Fibroblast of villous mesenchyme (primary cell): ENCODE measurements at regions not wholly inside any gene's neighbourhood (a gene's known extent, or its start where the extent isn't known, plus 50 kb on each side); places are given as distances from the start of the nearest gene placed in this dataset.
"Not testable (repeated sequence)": the region's sequence is repeated elsewhere in the genome, so short reads cannot be mapped to it uniquely, and the experiment has no call there.

Source experiments
- DNase-seq: peaks from one replicate; pipeline ENCODE4 v3.0.0-alpha.2; 2010; ENCODE audit warnings: low read depth
- H3K4me3 ChIP-seq: 2 replicates; pipeline ENCODE4 v1.5.1; 2011; ENCODE audit warnings: low read depth, mild to moderate bottlenecking, low read length
- TF ChIP-seq, protein P1 (sequence below): IDR thresholded peaks from 2 replicates; pipeline ENCODE4 v1.5.1; 2012; ENCODE audit warnings: low read depth, mild to moderate bottlenecking, low read length; ENCODE audit not compliant: insufficient read depth

DNA sequence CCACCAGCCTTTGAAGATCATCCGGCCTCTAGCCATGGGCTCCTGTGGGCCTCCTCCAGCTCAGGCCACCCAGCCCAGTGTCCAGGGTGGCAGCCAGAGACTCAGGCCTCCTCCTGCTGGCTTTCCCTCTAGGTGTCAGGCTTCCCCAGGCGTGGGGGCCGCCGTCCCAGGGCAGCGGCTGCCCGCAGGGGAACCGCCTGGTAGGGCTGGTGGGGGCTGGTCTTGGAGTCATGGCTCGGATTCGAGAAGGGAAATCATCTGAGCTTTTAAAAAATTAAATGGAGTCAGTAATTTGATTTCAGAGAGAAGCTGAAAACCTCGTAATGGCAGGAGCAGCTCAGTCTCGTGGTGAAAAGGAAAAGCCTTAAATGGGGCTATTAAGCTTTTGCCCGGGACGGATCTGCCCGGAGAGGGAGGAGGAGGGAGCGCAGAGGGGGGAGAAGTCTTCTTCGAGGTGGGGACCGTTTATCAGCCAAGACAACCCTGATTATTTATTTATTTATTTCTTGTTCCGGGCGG is 66.4 kb upstream of the TARDBP start:
- DNase-seq, result no peak
- no peak overlapping the region for H3K4me3 ChIP-seq
- TF ChIP-seq, protein P1, sequence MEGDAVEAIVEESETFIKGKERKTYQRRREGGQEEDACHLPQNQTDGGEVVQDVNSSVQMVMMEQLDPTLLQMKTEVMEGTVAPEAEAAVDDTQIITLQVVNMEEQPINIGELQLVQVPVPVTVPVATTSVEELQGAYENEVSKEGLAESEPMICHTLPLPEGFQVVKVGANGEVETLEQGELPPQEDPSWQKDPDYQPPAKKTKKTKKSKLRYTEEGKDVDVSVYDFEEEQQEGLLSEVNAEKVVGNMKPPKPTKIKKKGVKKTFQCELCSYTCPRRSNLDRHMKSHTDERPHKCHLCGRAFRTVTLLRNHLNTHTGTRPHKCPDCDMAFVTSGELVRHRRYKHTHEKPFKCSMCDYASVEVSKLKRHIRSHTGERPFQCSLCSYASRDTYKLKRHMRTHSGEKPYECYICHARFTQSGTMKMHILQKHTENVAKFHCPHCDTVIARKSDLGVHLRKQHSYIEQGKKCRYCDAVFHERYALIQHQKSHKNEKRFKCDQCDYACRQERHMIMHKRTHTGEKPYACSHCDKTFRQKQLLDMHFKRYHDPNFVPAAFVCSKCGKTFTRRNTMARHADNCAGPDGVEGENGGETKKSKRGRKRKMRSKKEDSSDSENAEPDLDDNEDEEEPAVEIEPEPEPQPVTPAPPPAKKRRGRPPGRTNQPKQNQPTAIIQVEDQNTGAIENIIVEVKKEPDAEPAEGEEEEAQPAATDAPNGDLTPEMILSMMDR, result no peak

DNA sequence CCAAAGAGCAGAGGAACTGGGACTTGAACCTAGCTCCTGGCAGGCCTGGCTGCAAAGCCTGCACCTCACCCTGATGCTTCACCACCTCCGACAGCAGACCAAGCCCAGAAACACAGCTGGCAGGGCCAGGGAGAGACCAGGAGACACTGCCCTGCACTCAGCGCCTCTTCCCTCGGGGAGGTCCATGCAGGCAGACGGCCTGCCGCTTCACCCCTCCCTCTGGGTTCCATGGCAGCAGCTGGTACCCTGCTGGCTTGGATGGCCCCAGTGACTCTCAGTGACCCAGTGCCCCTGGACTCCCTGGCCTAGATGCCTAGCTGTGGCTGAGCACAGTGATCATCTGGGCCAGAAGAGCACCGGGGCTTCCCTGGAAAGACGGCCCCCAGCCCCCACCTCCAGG is 65.3 kb upstream of the TARDBP start:
- TF ChIP-seq, protein P1, result no peak
- no peak overlapping the region for H3K4me3 ChIP-seq
- no peak for DNase-seq

DNA sequence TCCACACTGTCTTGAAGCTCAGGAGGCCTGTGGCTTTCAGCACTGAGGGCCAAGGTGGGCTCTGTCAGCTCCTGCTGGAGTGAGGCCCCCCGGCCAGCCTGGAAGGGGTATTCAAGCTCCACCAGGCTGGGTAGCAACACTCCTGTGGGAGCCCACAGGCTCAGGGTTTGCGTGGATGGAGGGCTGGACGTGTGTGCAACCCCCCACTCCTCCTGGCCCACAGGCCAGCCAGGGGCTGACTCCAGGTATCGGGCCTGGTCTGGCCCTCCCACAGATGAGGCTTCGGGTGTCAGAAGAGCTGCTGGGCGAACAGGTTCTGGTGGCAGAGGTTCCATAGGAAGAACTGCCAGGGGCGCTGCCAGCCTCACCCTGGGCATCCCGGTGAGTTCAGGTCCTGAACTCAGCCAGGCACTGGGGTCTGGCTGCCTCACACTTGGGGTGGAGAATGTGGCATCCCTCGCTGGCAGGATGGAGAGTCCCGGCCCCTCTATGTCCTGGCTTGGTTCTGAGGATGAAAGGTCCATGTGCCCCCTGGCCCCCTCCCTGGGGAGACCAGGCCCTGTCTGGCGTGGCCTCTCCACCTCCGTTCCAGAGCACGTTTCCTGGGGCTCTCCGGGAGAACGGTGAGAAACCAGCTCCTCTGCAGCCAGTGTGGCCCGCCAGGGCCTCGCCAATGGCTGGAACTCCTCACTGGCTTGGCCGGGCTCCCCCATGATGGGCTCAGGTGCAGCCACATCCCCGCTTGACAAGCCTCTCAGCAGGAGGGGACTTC is 64.6 kb upstream of the TARDBP start:
- TF ChIP-seq, protein P1, result no peak
- H3K4me3 ChIP-seq, result no peak overlapping the region
- DNase-seq, result no peak

DNA sequence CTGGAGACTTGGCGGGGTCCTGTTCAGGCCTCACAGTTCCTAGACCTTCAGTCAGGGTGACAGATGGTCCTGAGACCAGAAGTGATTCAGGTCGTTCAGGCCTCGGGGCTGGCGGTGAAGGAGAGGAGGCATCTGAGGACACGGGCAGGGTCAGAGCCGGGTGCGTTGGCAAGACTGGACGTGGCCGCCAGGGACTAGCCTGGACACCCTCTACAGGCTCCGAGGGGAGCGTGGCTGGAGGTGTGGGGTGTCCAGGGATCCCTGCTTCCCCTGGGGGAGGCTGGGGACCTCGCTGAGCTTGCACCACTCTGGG is 64.0 kb upstream of the TARDBP start:
- TF ChIP-seq, protein P1, result no peak
- no peak overlapping the region for H3K4me3 ChIP-seq
- no peak for DNase-seq

DNA sequence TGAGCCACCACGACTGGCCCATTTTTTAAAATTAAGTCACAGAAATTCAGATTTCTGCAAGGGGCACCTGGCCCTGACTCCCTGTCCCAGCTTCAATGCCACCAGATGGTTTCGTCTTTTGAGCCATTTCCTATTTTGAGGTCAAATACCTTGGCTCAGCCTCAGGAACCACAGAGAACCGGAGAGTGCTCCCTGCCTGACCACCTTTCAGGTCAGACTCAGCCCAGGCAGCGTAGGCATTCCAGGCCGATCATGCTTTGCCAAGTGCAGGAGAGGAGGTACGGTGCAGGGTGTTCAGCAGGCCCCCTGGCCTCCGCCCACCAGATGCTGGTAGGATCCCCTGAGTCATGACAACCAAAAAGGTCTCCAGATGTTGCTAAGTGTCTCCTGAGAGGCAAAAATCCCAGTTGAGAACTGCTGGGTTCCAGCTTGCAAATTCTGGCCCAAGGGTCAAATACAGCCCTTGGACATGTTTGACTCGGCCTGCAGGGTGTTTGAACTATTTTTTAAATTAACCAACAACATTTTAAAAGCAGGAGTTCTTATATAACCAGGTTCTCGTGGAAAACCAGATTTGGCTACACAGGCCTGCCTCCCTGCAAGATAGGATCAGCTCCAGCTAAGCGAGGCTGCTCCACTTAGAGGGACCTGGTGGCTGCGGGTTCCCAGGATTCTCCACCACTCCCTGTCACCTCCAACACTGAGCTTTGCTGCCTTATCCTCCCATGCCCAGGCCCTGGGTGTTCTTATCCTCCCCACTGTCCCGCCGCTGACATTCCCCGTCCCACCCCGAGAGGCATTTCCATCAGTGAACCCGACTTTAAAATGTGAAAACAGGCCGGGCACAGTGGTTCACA is 61.9 kb upstream of the TARDBP start:
- DNase-seq, result no peak
- TF ChIP-seq, protein P1, result no peak
- no peak overlapping the region for H3K4me3 ChIP-seq

DNA sequence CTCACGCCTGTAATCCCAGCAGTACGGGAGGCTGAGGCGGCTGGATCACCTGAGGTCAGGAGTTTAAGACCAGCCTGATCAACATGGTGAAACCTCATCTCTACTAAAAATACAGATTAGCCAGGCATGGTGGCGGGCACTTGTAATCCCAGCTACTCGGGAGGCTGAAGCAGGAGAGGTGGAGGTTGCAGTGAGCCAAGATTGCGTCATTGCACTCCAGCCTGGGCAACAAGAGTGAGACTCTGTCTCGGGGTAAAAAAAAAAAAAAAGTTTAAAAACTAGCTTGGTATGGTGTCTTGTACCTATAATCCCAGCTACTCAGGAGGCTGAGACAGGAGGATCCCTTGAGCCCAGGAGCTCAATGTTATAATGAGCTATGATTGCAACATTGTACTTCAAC is 61.2 kb upstream of the TARDBP start:
- H3K4me3 ChIP-seq, DNase-seq: not testable (repeated sequence)

DNA sequence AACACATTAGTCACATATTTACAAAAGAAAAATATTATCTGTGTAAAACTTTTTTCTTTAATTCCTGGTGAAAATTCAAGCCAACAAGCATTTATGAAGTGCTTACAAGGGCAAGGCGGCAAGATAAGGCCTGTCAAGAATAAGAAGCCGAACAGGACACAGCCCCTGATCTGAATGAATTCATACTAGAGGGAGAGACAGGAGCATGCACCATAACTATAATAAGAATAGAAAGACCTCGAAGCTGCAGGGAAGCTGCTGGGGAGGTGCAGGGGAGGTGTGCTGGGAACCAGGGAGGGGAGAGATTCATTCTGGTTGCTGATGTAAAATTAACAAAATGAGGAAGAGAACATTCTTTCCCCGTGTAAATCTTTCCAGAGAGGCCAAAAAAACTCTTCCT is 60.5 kb upstream of the TARDBP start:
- TF ChIP-seq, protein P1, result no peak
- no peak for DNase-seq
- H3K4me3 ChIP-seq, result no peak overlapping the region
